T1000 (cell line): ENCODE measurements at regions not wholly inside any gene's neighbourhood (a gene's known extent, or its start where the extent isn't known, plus 50 kb on each side); places are given as distances from the start of the nearest gene placed in this dataset.

Experiments used
- DNase-seq: peaks from one replicate; lab custom pipeline; 2025; ENCODE audit warnings: mixed read lengths; lab: John Stamatoyannopoulos, UW

DNA sequence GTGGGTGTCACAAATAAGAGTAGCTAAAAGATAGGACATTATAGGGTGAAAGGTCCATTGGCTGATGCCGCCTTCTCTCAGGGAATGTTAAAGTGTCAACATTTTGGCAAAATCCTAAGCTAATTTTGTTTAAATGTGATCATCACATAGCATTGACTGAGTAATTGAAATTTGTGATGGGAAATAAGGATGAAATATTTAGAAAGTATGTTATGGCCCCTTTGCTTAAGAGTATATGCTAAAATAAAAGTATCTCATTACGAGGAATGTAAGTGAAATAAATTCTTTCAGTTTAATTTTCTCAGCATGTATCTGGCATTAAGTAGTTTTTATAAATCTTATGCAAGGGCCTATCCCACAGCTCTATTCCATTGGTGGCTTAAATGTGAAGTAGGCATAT lies 229.2 kb downstream of the PRL start:
- no peak for DNase-seq

DNA sequence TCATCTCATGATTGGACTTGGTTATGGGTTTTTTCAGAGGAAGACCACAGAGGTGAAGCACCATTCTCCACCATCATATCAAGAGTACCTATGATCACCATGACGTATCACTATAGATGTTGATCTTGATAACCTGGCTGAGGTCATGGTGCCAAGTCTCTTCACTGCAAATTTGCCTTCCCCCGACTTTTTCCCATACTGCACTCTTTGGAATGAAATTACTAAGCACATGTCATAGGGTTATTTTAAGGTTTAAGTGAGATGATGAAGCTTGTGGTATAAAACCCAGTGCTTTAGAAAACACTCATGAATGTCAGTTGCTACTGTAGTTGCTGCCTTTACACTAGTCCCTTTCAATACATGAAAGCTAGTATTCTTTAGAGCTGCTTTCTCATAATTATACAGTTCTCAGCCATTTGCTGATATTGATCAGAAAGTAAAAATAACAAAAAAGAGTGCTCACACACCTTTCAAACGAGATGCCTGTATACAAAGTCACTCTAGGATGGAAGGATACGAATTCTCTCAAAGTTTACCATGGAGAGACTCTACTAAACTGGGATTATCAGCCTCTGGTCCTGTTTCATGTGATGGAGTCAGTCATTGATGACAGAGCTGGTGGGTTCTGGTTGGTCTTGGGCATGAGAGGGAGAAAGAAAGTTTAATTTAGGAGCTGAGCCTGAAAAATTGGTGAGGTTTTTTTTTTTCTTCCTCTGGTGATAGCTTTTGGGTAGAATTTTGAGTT lies 228.1 kb downstream of the PRL start:
- DNase-seq, result no peak

DNA sequence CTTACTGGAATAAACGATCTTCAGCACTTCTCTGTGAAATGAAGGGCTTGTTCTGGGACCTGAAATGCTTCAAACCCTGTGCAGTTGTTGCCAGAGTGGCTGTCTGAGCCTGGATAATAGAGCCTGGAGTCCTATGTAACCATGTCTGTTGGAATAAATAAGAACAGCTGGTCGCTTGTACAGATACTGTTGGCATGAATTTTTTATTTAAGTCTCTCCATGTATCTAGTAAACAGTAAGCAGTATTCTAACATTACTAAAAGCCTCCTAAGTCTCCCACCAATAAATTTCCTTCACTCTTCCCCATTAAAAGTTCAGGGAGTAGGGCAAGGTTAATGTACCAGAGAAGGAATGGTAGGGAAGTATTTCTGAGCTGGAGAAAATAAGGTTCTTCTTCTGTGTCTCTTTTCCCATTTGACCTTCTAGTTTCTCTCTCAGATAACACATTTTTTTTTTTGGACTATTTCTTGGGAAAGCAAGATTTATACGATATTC lies 227.5 kb downstream of the PRL start:
- DNase-seq, result no peak

DNA sequence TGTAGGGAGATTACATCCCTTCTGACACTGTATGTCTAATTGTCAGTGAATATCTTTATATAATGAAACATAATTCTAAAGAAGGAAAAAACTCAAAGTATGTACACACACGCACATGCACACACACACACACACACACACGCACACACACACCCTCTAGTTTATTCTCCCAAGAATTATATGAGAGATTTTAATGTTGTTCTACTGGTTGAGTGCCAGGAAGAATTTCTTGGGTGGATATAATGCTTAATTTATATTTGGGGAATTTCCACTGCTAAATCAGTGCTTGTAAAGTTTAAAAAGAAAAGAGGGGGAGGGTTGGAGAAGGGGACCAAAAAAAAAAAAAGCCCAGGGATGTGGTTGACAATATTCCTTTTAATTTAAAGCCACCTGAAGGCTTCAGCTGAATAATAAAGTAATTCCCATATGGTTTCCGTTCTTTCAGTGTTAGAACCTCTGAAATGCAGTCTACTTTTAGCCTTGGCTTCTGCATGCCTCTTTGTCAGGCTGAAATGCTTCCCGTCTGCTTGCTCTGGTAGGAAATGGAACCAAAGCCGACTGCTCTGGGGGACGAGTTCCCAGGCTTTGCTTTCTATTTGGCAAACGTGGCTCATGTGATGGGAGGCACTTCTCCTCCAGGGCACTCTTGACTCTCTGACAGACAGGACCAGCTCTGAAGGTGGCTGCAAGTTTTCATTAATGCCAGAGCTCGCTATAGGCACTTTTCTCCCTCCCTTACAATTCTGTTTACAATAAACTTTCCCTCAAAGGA lies 225.4 kb downstream of the PRL start:
- no peak for DNase-seq

DNA sequence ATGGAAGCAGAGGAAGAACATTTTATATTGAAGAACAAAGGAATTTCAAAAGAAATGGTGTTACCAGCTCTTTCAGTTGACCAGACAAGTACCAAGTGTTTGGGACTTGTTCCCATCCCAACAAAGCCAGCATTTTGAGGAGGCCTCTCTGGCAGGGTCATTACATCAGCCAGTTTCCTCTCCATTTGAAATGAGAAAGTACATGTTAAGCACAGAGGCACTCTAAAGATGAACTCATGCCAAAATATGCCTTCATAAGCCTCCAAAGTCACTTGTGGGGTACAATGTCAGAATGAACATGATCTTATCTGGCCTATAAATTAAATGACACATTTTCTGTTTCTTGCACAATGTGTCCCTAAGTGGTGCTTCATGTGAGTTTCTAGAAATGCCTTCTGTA lies 223.9 kb downstream of the PRL start:
- no peak for DNase-seq

DNA sequence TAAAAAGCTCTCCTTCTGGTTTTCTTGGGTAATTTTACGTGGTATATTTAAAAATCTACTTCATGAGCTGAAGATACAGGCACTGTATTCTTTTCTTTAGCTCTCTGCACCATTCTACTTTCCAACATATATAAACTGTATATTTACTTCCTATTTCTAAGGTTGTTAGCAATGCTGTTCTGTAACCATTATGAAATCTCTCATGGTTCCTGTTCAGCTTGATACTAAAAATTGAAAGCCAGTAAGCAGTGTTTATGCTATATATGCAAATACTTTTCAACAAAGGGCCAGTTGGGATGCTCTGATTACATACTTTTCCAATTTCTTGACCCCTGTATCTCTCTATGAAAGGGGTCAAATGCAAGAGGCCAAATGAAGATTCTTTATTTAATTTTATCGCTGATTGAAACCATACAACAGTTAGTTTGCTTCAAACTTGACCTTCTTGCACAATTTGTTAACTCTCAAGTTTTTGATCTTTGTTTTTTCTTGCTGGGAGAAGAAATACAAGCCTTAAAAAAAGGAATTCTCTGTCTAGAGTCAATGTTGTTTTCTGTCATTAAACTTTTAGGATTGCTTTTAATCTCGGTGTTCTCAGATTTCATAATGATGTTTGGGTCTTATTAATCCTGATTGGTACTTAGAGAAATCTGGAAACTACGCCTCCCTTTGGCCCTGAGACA lies 223.2 kb downstream of the PRL start:
- no peak for DNase-seq

DNA sequence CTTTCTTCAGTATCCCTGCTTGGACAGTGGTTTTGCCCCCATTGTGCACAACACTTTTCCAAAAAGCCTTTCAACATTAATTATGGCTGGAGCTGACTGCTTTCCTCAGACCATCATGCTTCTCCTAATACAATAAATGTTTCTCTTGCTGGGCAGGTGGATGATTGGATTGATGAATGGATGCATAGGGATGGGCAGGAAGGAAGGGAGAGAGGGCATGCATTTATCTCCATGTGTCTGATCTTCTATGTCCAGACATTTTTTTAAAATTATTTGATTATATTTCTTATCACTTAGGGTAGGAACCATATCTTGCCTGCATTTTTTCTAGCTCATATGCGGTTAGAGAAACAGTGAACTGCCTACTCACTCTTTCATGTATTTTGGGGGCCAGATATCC lies 218.5 kb downstream of the PRL start:
- no peak for DNase-seq

DNA sequence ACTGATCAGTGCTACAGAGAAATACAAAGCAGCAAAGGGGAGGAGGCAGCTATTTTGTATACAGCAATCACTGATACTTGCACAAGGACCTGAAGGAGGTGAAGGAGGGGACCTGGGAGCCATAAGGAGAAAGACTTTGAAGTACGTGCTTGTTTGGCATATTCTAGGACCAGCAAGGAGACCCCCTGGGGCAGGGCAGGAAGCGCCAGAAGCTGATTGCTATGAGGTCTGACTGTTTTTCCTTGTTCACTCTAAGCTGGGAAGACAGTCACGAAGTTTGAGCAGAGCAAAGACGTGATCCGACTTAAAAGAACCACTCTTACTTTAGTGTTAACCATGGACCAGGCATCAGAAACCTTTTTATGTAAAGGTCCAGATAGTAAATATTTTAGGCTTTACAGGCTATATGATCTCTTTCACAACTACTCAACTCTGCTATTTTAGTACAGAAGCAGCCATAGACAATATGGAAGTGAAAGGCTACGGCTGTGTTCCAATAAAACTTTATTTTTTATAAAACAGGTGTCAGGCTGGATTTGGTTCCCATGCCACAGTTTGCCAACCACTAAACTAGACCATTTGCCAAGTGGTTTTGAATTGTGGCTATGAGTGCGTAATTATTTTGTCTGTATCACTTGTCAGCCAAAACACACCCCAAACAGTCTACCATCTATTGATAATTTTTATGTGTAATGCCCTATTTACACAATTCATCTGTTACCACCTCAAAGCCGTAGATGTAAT lies 217.9 kb downstream of the PRL start:
- no peak for DNase-seq

DNA sequence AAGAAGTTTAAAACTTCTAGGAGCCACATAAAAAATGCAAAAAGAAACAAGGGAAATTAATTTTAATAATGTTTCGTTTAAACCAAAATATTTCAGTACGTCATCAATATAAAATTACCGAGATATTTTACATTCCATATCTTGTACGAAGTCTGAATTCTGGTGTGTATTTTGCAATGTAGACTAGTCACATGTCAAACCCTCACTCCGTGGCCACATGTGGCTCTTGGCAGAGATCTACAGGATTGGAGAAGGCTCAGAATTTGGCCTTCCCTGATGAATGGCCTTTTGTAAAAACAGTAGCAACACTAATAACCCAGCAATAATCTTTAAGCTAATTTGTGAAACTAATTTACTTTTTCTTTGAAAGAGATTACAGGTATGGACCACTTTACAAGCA lies 217.1 kb downstream of the PRL start:
- DNase-seq, result no peak

DNA sequence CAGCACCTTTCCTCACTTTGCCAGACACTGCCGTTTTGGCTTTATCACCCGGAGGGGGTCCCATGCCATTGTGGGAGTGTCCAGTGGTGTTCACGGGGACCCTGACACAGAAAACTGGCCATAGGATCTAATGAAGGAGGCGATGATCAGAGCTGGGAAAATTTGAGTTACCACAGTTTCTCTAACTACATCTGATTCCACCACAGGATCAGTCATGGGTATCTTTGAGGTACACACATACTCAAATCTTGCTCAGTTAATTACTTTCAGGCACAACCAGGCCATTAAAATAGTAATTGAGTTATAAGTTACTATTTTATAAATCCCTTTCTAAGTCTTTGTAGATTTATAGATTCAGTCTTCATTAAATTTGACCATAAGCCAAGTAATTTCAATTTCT lies 215.1 kb downstream of the PRL start:
- no peak for DNase-seq

DNA sequence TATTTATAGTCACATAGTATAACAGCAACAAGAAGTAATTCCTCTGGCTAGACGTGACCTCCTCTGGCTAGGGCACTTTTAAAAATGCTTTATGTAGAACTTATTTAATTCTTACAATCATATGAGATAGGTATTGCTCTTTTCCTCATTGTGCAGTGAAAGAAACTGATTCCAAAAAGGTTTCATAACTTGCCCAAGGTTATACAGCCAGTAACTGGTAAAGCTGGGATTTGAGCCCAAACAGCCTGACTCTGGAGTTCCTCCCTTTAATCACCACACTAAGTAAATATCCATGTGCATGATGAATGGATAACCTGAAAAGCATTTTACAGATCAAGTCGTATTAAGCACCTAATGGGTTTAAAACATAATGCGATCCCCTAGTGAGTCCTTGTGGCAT lies 214.6 kb downstream of the PRL start:
- DNase-seq, result no peak

DNA sequence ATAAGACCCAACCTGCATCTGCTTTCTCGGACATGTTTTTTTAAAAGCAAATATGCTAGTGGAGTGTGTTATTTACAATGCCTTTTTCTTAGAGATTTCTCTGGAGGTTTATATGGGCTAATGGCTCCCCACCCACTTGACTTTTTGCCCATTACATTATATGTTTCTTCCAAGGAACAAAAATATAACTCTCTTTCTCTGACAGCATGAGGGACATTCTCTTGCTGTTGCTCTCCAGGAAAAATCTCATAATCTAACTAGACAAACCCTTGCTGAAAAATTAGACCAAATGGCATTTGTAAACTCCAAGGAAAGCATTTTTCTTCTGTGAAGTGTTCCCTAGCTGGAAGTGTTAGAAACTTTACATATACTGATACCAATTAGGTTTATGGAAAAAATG lies 213.7 kb downstream of the PRL start:
- no peak for DNase-seq

DNA sequence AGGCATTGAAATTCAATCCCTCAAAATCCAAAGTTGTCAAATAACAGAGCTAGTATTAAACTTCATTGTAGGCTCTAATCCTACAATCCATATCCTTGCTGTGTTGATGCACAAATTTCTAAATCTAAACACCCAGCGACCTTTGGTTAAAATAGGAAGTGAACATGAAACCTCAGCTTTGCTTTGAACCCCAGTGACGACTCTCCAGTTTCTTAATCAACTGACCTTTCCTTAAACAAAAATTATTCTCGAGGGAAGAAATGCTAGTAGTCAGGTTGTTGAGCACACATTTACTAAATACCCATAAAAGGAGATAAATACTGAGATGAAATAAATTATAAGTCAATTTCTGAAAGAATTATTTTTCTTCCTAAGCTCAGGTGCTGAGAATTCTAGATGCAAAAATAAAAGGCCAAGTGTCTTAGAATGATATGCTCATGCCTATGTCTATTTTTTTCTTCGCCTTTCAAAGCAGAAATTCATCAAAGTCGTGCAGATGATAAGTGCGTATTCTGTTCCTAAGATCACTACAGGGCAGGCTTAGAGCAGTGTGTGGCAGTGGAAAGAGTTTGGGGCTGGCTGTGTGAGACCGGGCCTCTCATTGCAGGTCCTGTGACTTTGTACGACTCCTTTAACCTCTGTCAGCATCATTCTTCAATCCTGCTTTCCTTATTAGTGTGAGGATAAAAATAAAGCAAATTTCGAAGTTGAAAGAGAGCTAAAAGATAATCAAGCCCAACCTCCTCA lies 208.7 kb downstream of the PRL start:
- no peak for DNase-seq

DNA sequence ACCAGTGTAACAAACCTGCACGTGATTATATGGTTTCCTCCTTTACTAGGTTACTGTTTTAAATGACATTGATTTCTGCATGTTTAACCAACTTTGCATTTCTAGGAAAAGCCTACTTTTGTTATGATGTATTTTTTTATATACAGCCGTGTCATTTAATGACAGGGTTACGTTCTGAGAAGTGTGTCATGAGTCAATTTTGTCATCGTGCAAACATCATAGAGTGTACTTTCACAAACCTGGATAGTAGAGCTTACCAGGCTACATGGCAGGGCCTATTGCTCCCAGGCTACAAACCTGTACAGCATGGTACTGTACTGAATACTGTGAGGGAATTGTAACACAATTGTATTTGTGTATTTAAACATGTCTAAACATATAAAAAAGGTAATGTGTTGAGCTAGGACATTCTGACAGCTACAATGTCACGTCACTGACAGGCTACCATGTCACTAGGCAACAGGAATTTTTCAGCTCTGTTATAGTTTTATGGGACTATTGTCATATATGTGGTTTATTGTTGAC lies 205.3 kb downstream of the PRL start:
- no peak for DNase-seq

DNA sequence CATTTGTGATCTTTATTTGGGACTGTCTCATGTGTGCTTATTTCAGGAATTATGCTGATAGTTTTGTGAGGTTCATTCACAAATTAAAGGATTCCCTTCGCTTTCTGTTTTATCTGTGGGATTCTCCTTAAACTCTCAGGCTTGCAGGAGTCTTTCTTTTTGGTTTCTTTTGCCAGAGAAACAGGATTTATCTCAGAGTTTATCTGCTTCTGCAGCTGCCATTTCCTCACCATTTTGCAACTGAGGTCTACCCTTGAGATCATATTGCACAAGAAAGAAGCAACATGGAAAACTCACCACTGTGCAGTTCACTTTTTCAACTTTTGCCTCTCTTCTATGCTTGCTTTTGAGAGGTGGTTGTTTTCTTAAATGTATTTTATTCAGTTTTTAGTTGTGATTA lies 201.0 kb downstream of the PRL start:
- DNase-seq, result no peak

DNA sequence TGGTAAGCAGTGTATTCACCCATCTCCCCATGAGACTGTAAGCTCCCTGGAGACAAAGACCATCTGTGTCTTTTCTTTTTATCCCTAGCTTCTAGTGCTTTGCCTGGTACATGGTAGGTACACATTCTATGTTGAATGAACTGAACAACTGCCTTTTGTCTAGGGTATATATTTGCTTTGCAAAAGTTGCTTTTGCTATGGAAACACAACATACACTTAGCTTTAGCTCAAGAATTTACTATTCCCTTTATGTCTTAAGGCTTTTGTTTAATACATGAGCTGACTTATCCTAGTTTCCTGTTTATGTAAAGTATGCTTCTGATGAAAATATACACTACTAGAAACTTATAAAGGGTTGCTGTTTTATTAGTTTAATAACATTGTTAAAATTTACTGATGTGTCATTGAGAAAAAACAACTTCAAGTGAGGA lies 198.2 kb downstream of the PRL start:
- no peak for DNase-seq

DNA sequence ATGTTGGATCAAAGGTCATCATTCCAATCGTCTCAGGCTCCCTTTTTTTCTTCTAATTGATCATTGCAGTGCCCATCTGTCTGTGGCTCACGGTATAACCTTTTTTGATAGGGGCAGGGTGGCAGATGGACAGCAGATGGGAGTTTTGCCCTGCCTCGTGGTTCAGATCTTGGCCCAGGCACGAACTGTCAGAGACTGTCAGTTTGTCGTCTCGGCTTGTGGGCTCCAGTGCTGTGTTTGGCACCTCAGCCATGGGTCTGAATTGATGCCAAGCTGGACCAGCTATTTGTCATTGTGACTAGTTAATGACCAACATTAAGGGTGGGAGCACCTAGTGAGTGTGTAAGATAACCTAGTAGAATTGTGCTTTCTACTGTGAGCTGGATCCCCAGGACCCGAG lies 197.6 kb downstream of the PRL start:
- no peak for DNase-seq

DNA sequence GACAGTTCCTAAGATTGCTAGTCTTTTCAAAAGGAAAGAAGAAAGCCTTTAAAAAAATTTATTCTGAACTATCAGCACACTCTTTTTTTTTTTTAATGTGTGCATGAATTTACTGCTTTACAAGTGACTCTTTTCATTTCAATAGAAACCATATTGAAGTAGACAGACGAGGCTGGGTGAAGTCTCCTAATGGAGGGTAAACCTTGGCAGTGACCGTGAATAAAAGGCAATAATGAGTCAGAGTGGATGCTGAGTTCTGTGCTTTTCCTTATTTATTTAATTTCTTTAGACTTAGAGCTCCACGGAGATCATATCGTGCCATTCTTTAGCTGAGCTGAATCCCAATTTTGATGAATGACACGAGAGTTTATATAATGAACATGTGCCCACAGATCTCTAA lies 196.9 kb downstream of the PRL start:
- DNase-seq, result no peak

DNA sequence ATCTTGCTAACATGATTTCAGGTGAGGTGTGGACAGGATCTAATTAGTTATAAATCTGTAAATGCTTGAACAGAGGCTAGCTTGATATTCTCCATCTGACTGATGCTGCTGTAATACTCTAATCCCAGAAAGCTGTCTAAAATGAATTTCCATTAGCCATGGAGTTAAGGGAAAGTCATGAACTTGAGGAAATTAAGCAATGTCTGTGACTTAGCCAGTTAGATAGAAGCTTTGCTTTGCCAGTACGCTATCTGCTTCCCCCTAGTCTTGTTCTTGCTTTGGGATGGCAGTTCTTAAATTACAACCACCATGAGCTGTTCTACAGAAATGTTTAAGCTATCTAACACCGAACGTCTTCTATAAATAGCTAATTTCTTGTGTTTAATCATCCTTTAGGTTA lies 195.7 kb downstream of the PRL start:
- no peak for DNase-seq

DNA sequence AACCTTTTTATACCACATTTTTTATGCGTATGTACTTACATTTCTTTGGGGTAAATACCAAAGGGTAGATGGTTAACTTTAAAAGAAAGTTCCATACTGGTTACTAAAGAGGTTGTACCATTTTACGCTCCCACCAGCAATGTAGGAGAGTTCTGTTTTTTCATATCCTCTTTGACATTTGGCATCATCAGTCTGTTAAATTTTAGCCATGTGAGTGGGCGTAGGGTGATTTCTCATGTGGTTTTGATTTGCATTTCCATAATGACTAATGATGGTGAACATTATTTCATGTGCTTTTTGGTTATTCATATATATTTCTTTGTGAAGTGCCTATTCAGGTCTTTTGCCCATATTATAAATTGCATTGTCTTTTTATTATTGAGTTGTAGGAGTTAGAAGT lies 194.2 kb downstream of the PRL start:
- no peak for DNase-seq

DNA sequence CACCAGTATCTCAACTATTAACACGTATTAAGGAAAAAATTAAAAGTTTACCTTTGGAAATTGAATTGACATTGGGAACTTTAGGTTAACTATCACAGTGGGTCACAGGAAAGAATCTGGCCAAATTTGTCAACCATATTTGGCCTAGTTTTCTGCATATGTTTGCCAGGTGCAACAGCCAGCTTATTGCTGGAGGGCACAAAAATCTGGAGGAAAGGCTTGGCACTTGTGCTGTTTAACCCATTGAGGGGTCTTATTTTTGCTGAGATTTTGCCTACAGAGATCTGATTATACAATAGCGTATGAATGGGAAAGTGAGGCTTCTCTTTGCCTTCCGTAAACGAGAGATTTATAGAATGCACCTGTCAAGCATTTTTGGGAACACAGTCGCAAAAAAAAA lies 190.4 kb downstream of the PRL start:
- no peak for DNase-seq
